ENCODE measurements at regions not wholly inside any gene's neighbourhood (a gene's known extent, or its start where the extent isn't known, plus 50 kb on each side); places are given as distances from the start of the nearest gene placed in this dataset.
"Not testable (repeated sequence)": the region's sequence is repeated elsewhere in the genome, so short reads cannot be mapped to it uniquely, and the experiment has no call there.

DNA sequence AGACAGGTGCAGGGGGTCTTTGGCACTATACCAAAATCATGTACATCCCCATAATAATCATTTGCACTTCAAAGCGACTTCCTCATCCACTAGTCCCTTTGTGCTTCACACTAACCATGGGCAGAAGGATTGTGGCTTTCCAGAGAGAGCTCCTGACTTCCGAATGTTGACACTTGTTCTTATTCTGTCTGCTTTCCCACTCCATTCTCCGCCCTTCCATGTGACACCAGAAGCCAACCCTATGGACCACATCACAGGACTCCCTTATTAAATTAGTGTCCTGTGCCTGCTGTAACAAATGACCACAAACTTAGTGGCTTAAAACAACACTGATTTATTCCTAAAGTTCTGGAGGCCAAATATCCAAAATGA lies 91.6 kb downstream of the CMC2 start:
- Histone ChIP-seq H3K9me3 (no peaks in the 10 kb centered on the region), H3K27me3 (ENCODE audit: low read depth) (no peaks in the 10 kb centered on the region), H3K4me1 (peaks cover 3% of the 10 kb centered on the region; the same call in 1 of the 2 replicates), H3K36me3 (replicated peaks) (no peaks in the 10 kb centered on the region), H3K4me3 (no peak overlapping the region)
- no peak for DNase-seq (ENCODE audit: low spot score in 2 of 2)
- in situ Hi-C loops (cut with MboI; ENCODE audit: low sequenced_read_pairs) = loop anchor here (25.0 kb wide), 1 partner anchor 103 kb away; the partner anchor contains the start of gene CDYL2

GRCh38 chr16:80914379-80915078 lies 92.2 kb downstream of the CMC2 start:
- H3K36me3 ChIP-seq (replicated peaks) = no peaks in the 10 kb centered on the region
- in situ Hi-C loops (cut with MboI; ENCODE audit: low sequenced_read_pairs) = loop anchor here (25.0 kb wide), 1 partner anchor 102 kb away; the partner anchor contains the start of gene CDYL2
- H3K4me3 ChIP-seq = no peak overlapping the region
- no peaks in the 10 kb centered on the region for H3K27me3 ChIP-seq (ENCODE audit: low read depth)
- no peak for DNase-seq (ENCODE audit: low spot score in 2 of 2)
- no peaks in the 10 kb centered on the region for H3K9me3 ChIP-seq
- H3K4me1 ChIP-seq = peaks cover 3% of the 10 kb centered on the region; the same call in 1 of the 2 replicates

DNA sequence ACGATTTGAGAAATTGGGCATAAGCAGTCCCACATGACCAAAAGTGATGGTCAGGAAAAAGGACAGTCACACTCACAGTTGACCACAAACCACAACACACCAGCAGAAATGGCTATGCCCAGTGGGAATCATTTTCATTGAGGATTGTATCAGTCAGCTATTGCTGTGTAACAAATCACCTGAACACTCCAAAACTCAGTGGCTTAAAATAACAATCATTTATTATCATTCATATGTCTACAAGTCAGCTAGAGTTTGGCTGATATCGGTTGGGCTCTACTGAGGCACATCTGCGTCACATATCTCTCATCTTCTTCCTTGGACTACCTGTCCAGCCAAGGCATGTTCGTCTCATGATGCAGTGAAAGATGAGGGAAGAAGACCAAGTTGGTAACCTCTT lies 93.3 kb downstream of the CMC2 start:
- in situ Hi-C loops (cut with MboI; ENCODE audit: low sequenced_read_pairs) = loop anchor here (25.0 kb wide), 1 partner anchor 101 kb away; the partner anchor contains the start of gene CDYL2
- Histone ChIP-seq H3K4me1 (peaks cover 3% of the 10 kb centered on the region; the same call in 1 of the 2 replicates), H3K36me3 (replicated peaks) (no peaks in the 10 kb centered on the region), H3K9me3 (no peaks in the 10 kb centered on the region), H3K27me3 (ENCODE audit: low read depth) (no peaks in the 10 kb centered on the region), H3K4me3 (no peak overlapping the region)
- DNase-seq (ENCODE audit: low spot score in 2 of 2) = no peak

GRCh38 chr16:80912651-80913050 lies 94.0 kb downstream of the CMC2 start:
- peaks cover 3% of the 10 kb centered on the region; the same call in 1 of the 2 replicates for H3K4me1 ChIP-seq
- in situ Hi-C loops (cut with MboI; ENCODE audit: low sequenced_read_pairs) = loop anchor here (25.0 kb wide), 1 partner anchor 100 kb away; the partner anchor contains the start of gene CDYL2
- no peaks in the 10 kb centered on the region for H3K9me3 ChIP-seq
- H3K36me3 ChIP-seq (replicated peaks) = no peaks in the 10 kb centered on the region
- no peak for DNase-seq (ENCODE audit: low spot score in 2 of 2)
- H3K27me3 ChIP-seq (ENCODE audit: low read depth) = no peaks in the 10 kb centered on the region
- no peak overlapping the region for H3K4me3 ChIP-seq

DNA sequence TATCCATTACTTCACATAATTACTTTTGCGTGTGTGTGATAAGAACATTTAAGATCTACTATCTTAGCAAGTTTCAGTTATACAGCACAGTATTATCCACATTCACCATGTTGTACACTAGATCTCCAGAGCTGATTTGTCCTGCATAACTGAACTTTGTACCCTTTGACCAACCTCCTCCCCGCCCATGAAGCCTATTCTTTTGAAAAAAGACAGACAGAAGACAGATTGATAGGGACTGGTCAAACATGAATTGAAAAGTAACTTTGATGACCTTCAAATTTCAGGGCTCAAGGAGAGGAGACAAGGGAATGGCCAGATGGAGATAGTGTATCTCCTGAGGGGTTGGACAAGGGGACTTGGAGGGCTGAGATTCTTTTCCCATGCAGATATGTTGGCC lies 96.3 kb downstream of the CMC2 start:
- Histone ChIP-seq H3K4me1 (no peaks in the 10 kb centered on the region), H3K9me3 (no peaks in the 10 kb centered on the region), H3K27me3 (ENCODE audit: low read depth) (no peaks in the 10 kb centered on the region), H3K36me3 (replicated peaks) (no peaks in the 10 kb centered on the region), H3K4me3 (no peak overlapping the region)
- no peak for DNase-seq (ENCODE audit: low spot score in 2 of 2)
- in situ Hi-C loops (cut with MboI; ENCODE audit: low sequenced_read_pairs) = loop anchor here (25.0 kb wide), 1 partner anchor 98 kb away; the partner anchor contains the start of gene CDYL2

DNA sequence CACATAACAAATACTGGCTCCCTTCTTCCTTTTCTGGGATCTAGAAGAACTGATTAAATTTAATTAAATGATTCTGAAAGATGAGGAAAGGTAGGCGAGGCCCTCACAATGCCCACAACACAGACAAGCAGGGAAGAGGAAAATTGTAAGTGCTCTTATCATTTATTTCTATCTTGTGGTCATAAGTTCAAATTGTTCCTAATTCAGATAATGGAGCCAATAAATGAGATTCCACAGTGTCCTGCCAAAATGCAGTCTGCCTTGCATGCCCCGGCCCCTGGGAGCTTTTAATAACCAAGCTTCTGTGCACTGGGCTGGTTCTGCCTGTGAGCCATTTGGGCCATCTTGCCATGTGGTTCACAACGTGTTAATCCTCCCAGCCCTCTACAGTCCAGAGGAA lies 97.0 kb downstream of the CMC2 start:
- no peak for DNase-seq (ENCODE audit: low spot score in 2 of 2)
- Histone ChIP-seq H3K9me3 (no peaks in the 10 kb centered on the region), H3K4me3 (no peak overlapping the region), H3K27me3 (ENCODE audit: low read depth) (no peaks in the 10 kb centered on the region), H3K4me1 (no peaks in the 10 kb centered on the region), H3K36me3 (replicated peaks) (no peaks in the 10 kb centered on the region)
- in situ Hi-C loops (cut with MboI; ENCODE audit: low sequenced_read_pairs) = loop anchor here (25.0 kb wide), 1 partner anchor 97 kb away; the partner anchor contains the start of gene CDYL2

- not testable (repeated sequence) for H3K9me3 ChIP-seq; H3K4me1 ChIP-seq; H3K27me3 ChIP-seq (ENCODE audit: low read depth); H3K36me3 ChIP-seq (replicated peaks); DNase-seq (ENCODE audit: low spot score in 2 of 2); H3K4me3 ChIP-seq
- in situ Hi-C loops (cut with MboI; ENCODE audit: low sequenced_read_pairs) = loop anchor here (25.0 kb wide), 1 partner anchor 94 kb away; the partner anchor contains the start of gene CDYL2
Measured at GRCh38 chr16:80906169-80906568, 100.5 kb downstream of the CMC2 start.

- Histone ChIP-seq H3K36me3 (replicated peaks) (no peaks in the 10 kb centered on the region), H3K27me3 (ENCODE audit: low read depth) (no peaks in the 10 kb centered on the region), H3K4me1 (no peaks in the 10 kb centered on the region), H3K4me3 (no peak overlapping the region), H3K9me3 (no peaks in the 10 kb centered on the region)
- in situ Hi-C loops (cut with MboI; ENCODE audit: low sequenced_read_pairs) = loop anchor here (25.0 kb wide), 1 partner anchor 91 kb away; the partner anchor contains the start of gene CDYL2
- DNase-seq (ENCODE audit: low spot score in 2 of 2) = no peak
Measured at GRCh38 chr16:80903616-80904015, 99.2 kb upstream of the CDYL2 start.

GRCh38 chr16:80902306-80903110 lies 98.1 kb upstream of the CDYL2 start:
- in situ Hi-C loops (cut with MboI; ENCODE audit: low sequenced_read_pairs) = loop anchor here (25.0 kb wide), 1 partner anchor 90 kb away; the partner anchor contains the start of gene CDYL2
- H3K4me3 ChIP-seq = no peak overlapping the region
- no peak for DNase-seq (ENCODE audit: low spot score in 2 of 2)
- H3K4me1 ChIP-seq = no peaks in the 10 kb centered on the region
- H3K27me3 ChIP-seq (ENCODE audit: low read depth) = no peaks in the 10 kb centered on the region
- H3K36me3 ChIP-seq (replicated peaks) = no peaks in the 10 kb centered on the region
- no peaks in the 10 kb centered on the region for H3K9me3 ChIP-seq

- in situ Hi-C loops (cut with MboI; ENCODE audit: low sequenced_read_pairs) = loop anchor here (25.0 kb wide), 1 partner anchor 88 kb away; the partner anchor contains the start of gene CDYL2
- Histone ChIP-seq H3K36me3 (replicated peaks) (no peaks in the 10 kb centered on the region), H3K4me1 (no peaks in the 10 kb centered on the region), H3K9me3 (no peaks in the 10 kb centered on the region), H3K4me3 (no peak overlapping the region), H3K27me3 (ENCODE audit: low read depth) (no peaks in the 10 kb centered on the region)
- DNase-seq (ENCODE audit: low spot score in 2 of 2) = no peak
Measured at GRCh38 chr16:80900593-80900954, 96.2 kb upstream of the CDYL2 start.

GRCh38 chr16:80899809-80900592 lies 95.6 kb upstream of the CDYL2 start:
- Histone ChIP-seq H3K36me3 (replicated peaks) (no peaks in the 10 kb centered on the region), H3K4me1 (no peaks in the 10 kb centered on the region), H3K27me3 (ENCODE audit: low read depth) (no peaks in the 10 kb centered on the region), H3K4me3 (no peak overlapping the region), H3K9me3 (no peaks in the 10 kb centered on the region)
- in situ Hi-C loops (cut with MboI; ENCODE audit: low sequenced_read_pairs) = loop anchor here (25.0 kb wide), 1 partner anchor 88 kb away; the partner anchor contains the start of gene CDYL2
- DNase-seq (ENCODE audit: low spot score in 2 of 2) = peak in 1 of 2 experiments; percentile 14

DNA sequence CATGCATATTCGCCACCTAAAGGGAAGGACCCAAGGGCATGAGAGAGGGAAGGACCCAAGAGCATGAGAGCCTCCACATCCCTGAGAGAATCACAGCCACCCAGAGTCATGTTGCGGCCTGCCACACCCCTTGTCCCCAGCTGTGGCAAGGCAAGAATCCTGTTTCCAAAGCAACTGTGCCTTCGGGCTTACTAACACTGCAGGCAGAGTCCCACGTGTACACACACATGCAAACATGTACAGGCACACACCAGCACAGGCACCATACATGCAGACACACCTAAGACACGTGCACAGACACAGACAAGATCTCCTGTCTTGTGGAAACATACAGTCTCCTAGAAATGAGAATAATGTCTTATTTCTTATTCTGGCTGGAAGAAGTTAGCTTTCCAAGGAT lies 92.4 kb upstream of the CDYL2 start:
- Histone ChIP-seq H3K36me3 (replicated peaks) (no peaks in the 10 kb centered on the region), H3K4me3 (no peak overlapping the region), H3K27me3 (ENCODE audit: low read depth) (no peaks in the 10 kb centered on the region), H3K9me3 (no peaks in the 10 kb centered on the region), H3K4me1 (no peaks in the 10 kb centered on the region)
- in situ Hi-C loops (cut with MboI; ENCODE audit: low sequenced_read_pairs) = no loop called here
- DNase-seq (ENCODE audit: low spot score in 2 of 2) = no peak

- no peak for DNase-seq (ENCODE audit: low spot score in 2 of 2)
- Histone ChIP-seq H3K9me3 (no peaks in the 10 kb centered on the region), H3K4me3 (no peak overlapping the region), H3K4me1 (no peaks in the 10 kb centered on the region), H3K36me3 (replicated peaks) (no peaks in the 10 kb centered on the region), H3K27me3 (ENCODE audit: low read depth) (no peaks in the 10 kb centered on the region)
- in situ Hi-C loops (cut with MboI; ENCODE audit: low sequenced_read_pairs) = no loop called here
Measured at GRCh38 chr16:80894091-80894490, 89.7 kb upstream of the CDYL2 start.
